HUES48 (cell line): ENCODE measurements at regions not wholly inside any gene's neighbourhood (a gene's known extent, or its start where the extent isn't known, plus 50 kb on each side); places are given as distances from the start of the nearest gene placed in this dataset.
"Not testable (repeated sequence)": the region's sequence is repeated elsewhere in the genome, so short reads cannot be mapped to it uniquely, and the experiment has no call there.

Source experiments
- H3K27ac ChIP-seq: one replicate; pipeline ENCODE4 v1.7.0; 2013; ENCODE audit warnings: low read depth, low read length, inconsistent platforms
- H3K27me3 ChIP-seq: 2 replicates; pipeline ENCODE4 v1.6.1; 2013; ENCODE audit warnings: mild to moderate bottlenecking, low read length; ENCODE audit not compliant: control insufficient read depth, insufficient read depth
- H3K36me3 ChIP-seq: 2 replicates; pipeline ENCODE4 v1.6.1; 2013; ENCODE audit warnings: low read length; ENCODE audit not compliant: control insufficient read depth, insufficient read depth
- H3K4me1 ChIP-seq: 2 replicates; pipeline ENCODE4 v1.6.1; 2013; ENCODE audit warnings: mild to moderate bottlenecking, low read length; ENCODE audit not compliant: control insufficient read depth, insufficient read depth
- H3K4me3 ChIP-seq: 2 replicates; pipeline ENCODE4 v1.5.1; 2013; ENCODE audit warnings: mild to moderate bottlenecking, low read depth, low read length
- H3K9ac ChIP-seq: 2 replicates; pipeline ENCODE4 v1.6.1; 2013; ENCODE audit warnings: mild to moderate bottlenecking, low read depth, low read length, moderate library complexity
- H3K9me3 ChIP-seq: 2 replicates; pipeline ENCODE4 v1.6.1; 2013; ENCODE audit warnings: low read length; ENCODE audit not compliant: control insufficient read depth, insufficient read depth

DNA sequence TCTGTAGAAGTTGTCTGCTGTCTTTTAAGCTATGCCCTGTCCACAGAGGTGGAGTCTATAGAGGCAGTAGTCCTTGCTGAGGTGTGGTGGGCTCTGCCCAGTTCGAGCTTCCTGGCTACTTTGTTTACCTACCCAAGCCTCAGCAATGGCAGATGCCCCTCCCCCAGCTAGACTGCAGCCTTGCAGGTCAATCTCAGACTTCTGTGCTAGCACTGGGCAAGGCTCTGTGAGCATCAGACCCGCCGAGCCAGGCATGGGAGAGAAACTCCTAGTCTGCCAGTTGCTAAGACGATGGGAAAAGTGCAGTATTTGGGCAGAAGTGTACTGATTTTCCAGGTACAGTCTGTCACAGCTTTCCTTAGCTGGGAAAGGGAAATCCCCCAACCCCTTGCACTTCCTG is 694.1 kb upstream of the CDH6 start:
- H3K9ac ChIP-seq, result no peak overlapping the region
- no peaks in the 10 kb centered on the region; the same call in 1 of the 2 replicates for H3K4me1 ChIP-seq
- H3K9me3 ChIP-seq, result no peaks in the 10 kb centered on the region
- no peak overlapping the region for H3K27ac ChIP-seq
- no peaks in the 10 kb centered on the region for H3K27me3 ChIP-seq
- no peaks in the 10 kb centered on the region for H3K36me3 ChIP-seq
- no peak overlapping the region for H3K4me3 ChIP-seq

DNA sequence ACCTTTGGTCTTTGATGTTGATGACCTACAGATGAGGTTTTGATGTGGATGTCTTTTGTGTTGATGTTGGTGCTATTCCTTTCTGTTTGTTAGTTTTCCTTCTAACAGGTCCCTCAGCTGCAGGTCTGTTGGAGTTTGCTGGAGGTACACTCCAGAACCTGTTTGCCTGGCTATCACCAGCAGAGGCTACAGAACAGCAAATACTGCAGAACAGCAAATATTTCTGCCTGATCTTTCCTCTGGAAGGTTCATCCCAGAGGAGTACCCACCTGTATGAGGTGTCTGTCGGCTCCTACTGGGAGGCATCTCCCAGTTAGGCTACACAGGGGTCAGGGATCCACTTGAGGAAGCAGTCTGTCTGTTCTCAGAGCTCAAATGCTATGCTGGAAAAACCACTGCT is 694.5 kb upstream of the CDH6 start:
- Histone ChIP-seq H3K9ac (no peak overlapping the region), H3K9me3 (no peaks in the 10 kb centered on the region), H3K4me1 (no peaks in the 10 kb centered on the region; the same call in 1 of the 2 replicates), H3K36me3 (no peaks in the 10 kb centered on the region), H3K27me3 (no peaks in the 10 kb centered on the region), H3K4me3 (no peak overlapping the region), H3K27ac (no peak overlapping the region)

DNA sequence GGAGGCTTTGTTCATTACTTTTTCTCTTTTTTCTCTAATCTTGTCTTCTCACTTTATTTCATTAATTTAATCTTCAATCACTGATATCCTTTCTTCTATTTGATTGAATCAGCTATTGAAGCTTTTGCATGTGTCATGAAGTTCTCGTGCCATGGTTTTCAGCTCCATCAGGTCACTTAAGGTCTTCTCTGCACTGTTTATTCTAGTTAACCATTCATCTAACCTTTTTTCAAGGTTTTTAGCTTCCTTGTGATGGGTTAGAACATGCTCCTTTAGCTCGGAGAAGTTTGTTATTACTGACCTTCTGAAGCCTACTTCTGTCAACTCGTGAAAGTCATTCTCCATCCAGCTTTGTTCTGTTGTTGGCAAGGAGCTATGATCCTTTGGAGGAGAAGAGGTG is 695.0 kb upstream of the CDH6 start:
- H3K36me3 ChIP-seq, H3K4me3 ChIP-seq, H3K9me3 ChIP-seq, H3K9ac ChIP-seq, H3K27ac ChIP-seq, H3K4me1 ChIP-seq, H3K27me3 ChIP-seq: not testable (repeated sequence)

DNA sequence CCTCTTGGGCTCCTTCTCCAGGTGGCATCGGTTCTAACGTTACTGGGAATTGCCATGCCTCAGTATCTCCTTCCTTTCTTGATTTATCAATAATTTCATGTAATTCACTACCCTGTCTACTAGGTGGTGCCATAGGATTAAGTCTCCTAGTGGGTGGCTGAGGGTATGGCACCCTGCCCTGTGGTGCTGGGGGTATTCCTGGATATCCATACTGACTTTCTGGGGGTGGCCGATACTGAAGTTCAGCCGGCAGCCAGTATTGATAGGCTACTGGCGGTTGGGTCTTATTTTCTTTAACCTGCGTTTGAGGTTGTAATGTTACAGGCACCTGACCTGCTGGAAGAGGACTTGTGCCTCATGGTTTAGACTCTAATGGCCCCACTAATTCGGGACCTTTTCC is 699.4 kb upstream of the CDH6 start:
- H3K27me3 ChIP-seq, H3K9ac ChIP-seq, H3K27ac ChIP-seq, H3K4me3 ChIP-seq, H3K4me1 ChIP-seq, H3K9me3 ChIP-seq, H3K36me3 ChIP-seq: not testable (repeated sequence)

DNA sequence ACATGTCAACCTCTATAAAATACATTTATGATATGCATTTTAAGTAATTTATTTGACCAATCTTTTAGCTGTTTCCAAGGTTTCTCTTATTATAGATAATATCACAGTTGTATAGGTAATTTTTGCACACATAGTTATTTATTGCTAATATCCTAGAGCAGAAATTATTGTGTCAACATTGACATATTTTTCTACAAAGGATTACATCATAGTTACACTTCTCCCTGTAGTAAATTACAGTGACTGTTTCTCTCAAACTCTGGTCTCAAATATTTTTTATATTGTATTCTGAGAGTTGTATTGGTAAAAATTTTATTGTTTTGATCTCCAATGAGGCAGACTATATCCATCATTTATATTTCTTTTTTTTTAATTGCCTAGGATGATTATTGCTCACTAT is 714.4 kb upstream of the CDH6 start:
- H3K27me3 ChIP-seq, result no peaks in the 10 kb centered on the region
- no peak overlapping the region for H3K9ac ChIP-seq
- no peak overlapping the region for H3K4me3 ChIP-seq
- H3K4me1 ChIP-seq, result no peaks in the 10 kb centered on the region
- H3K36me3 ChIP-seq, result no peaks in the 10 kb centered on the region
- H3K9me3 ChIP-seq, result peaks cover 19% of the 10 kb centered on the region; the same call in 1 of the 2 replicates
- no peak overlapping the region for H3K27ac ChIP-seq

DNA sequence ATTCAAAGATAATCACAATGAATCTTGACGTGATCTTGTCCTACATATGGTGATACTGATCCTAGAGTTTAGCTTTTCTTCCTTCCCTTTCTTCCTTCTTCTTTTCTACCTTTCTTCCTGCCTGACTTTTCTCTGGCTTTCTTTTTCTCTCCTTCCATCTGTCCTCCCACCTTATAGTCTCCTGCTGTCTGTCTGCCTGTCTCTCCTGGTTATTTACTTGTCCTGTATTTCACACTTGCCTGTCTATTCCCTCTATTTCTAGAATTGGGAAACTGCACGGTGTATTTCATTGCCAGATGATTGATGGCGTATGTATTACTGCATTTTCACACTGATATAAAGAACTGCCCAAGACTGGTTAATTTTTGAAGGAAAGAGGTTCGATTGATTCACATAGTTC is 718.1 kb upstream of the CDH6 start:
- peaks cover 19% of the 10 kb centered on the region; the same call in 1 of the 2 replicates for H3K9me3 ChIP-seq
- H3K27me3 ChIP-seq, result no peaks in the 10 kb centered on the region
- no peak overlapping the region for H3K27ac ChIP-seq
- no peaks in the 10 kb centered on the region for H3K4me1 ChIP-seq
- no peak overlapping the region for H3K9ac ChIP-seq
- H3K4me3 ChIP-seq, result no peak overlapping the region
- H3K36me3 ChIP-seq, result no peaks in the 10 kb centered on the region

DNA sequence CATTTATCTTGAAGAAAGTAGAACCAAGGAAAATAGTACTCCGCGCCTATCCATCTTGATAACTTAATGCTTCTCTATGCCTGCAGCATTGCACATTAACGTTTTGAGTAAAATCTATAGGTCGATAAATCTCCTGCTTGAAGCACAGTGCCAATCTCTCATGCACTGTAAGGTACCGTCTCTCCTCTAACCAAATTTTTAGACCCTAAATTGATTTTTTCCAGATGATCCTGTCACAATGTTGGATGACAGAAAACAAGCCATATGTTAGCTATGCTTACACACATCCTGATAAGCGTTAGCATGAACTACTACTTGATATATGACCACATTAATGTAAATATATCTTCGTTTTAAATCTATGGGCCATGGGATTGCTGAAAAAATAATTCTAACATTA is 723.8 kb upstream of the CDH6 start:
- Histone ChIP-seq H3K27ac (no peak overlapping the region), H3K36me3 (no peaks in the 10 kb centered on the region), H3K4me3 (no peak overlapping the region), H3K27me3 (no peaks in the 10 kb centered on the region), H3K9ac (no peak overlapping the region), H3K4me1 (no peaks in the 10 kb centered on the region), H3K9me3 (no peaks in the 10 kb centered on the region)

DNA sequence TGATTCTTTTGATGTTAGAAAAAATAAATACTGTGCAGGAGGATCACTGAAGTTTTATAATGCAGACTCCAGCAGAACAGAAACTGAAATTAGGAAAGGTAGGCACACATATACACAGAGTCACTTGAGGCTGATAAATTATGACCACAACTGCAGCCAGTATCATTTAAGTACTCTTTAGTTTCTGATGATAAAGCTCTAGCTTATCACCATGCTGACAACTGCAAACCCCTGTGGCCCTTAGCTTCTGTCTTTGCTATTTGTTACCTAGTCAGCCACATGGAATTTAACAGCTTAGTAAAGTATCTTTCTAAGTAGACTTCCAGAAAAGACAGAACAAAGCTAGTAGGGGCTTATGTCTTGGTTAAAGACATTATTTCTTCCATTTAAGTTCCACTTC is 734.8 kb upstream of the CDH6 start:
- H3K27ac ChIP-seq, result no peak overlapping the region
- H3K27me3 ChIP-seq, result no peaks in the 10 kb centered on the region
- no peak overlapping the region for H3K4me3 ChIP-seq
- H3K9ac ChIP-seq, result no peak overlapping the region
- no peaks in the 10 kb centered on the region for H3K4me1 ChIP-seq
- no peaks in the 10 kb centered on the region for H3K36me3 ChIP-seq
- H3K9me3 ChIP-seq, result no peaks in the 10 kb centered on the region

DNA sequence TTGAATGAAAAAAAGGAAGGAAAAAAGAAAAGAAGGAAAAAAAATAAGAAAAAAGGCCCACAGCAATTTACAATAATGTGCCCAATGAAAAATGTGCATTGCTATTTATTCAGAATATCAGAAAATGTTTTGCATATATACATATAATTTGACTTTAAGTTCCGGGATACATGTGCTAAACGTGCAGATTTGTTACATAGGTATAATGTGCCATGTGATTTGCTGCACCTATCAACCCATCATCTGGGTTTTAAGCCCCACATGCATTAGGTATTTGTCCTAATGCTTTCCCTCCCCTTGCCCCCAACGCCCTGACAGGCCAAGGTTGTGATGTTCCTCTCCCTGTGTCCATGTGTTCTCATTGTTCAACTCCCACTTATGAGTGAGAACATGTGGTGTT is 738.0 kb upstream of the CDH6 start:
- not testable (repeated sequence) for H3K4me1 ChIP-seq, H3K9me3 ChIP-seq, H3K9ac ChIP-seq, H3K36me3 ChIP-seq, H3K4me3 ChIP-seq, H3K27me3 ChIP-seq, H3K27ac ChIP-seq

DNA sequence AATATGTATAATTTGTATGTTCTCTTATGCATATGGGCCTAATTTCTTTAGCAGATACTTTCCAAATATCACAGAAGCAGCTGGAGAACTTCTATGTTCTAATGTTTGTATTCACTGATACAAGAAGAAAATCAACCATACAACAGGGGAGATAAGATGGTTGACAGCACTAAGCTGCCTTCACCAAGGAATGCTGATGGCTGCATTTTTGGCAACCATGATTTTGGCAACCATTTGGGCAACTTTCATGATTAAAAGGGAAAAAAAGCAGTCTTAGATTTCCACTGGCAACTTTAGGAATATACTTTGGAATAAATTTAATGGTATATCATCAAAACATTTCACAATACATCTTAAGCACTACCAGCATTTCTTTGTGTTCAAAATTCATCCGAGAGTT is 740.3 kb upstream of the CDH6 start:
- Histone ChIP-seq H3K9me3 (no peaks in the 10 kb centered on the region), H3K36me3 (no peaks in the 10 kb centered on the region), H3K9ac (no peak overlapping the region), H3K27ac (no peak overlapping the region), H3K27me3 (no peaks in the 10 kb centered on the region), H3K4me1 (no peaks in the 10 kb centered on the region), H3K4me3 (no peak overlapping the region)

DNA sequence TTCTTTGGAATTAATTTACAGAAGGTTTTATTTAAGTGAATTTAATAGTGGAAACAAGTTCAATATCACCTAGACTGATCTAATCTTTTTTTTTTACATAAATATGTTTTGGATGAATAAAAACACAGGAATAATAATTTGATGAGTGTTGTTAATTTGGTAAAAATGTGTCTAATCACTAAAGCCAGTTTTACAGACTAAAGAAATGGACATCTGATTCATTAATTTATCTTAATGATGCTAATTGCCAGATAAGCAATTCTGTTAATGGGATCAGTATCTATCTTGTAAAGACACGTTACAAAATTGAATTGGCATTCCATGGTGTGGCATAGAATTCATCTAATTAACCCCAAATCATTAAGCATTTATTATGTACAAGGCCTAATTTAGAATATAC is 743.3 kb upstream of the CDH6 start:
- Histone ChIP-seq H3K27ac (no peak overlapping the region), H3K9ac (no peak overlapping the region), H3K9me3 (no peaks in the 10 kb centered on the region), H3K36me3 (no peaks in the 10 kb centered on the region), H3K27me3 (no peaks in the 10 kb centered on the region), H3K4me3 (no peak overlapping the region), H3K4me1 (peaks cover 6% of the 10 kb centered on the region)

DNA sequence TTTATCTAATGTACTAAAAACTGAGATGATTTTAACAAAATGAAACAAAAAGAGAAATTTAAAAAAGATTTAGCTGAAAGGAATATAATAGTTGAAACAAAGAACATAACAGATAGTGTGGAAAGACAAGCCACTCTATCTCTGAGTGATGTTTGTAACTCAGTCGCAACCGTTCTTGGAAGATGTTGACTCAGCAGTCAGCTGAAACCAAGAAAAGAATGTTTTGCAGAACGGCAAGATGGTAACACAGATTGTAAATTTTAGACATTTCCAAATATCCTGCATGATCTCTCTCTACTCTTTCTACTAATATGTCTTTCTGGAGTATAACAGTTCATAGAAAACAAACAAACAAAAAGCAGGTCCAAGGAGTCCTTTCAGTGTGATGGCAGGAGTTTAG is 746.1 kb upstream of the CDH6 start:
- Histone ChIP-seq H3K4me1 (peaks cover 14% of the 10 kb centered on the region), H3K4me3 (no peak overlapping the region), H3K27ac (no peak overlapping the region), H3K9me3 (no peaks in the 10 kb centered on the region), H3K9ac (no peak overlapping the region), H3K27me3 (no peaks in the 10 kb centered on the region), H3K36me3 (no peaks in the 10 kb centered on the region)
